SU-DHL-6 (cell line): ENCODE measurements at regions not wholly inside any gene's neighbourhood (a gene's known extent, or its start where the extent isn't known, plus 50 kb on each side); places are given as distances from the start of the nearest gene placed in this dataset.

Experiments used
- H2AFZ ChIP-seq: fragments of 200-600 bp; sonication (generic); 2 replicates; pipeline ENCODE4 v1.6.1; 2014; ENCODE audit warnings: low read depth, mild to moderate bottlenecking, moderate library complexity, mixed read lengths, antibody characterized with exemption, low read length; ENCODE audit not compliant: severe bottlenecking
- H3F3A ChIP-seq: fragments of 200-600 bp; shearing (Covaris generic); 2 replicates; pipeline ENCODE4 v1.6.0; 2016; ENCODE audit warnings: antibody characterized with exemption, mild to moderate bottlenecking; ENCODE audit not compliant: insufficient read depth
- H3K27ac ChIP-seq: fragments of 200-600 bp; sonication (generic); 2 replicates; pipeline ENCODE4 v1.5.1; 2016; ENCODE audit warnings: low read depth, mild to moderate bottlenecking, low read length, moderate library complexity, mixed read lengths
- H3K27me3 ChIP-seq: fragments of 200-600 bp; sonication (generic), shearing (Covaris generic); 2 replicates; pipeline ENCODE4 v1.6.0; 2014; ENCODE audit warnings: mild to moderate bottlenecking, low read length
- H3K36me3 ChIP-seq: fragments of 200-600 bp; sonication (generic); 2 replicates; pipeline ENCODE4 v1.6.1; 2014; ENCODE audit warnings: mild to moderate bottlenecking, low read length, mixed read lengths
- H3K4me2 ChIP-seq: fragments of 300-600, 200-600 bp; shearing (Covaris generic), sonication (generic); 2 replicates; pipeline ENCODE4 v1.6.0; 2014; ENCODE audit warnings: low read length, low read depth, mild to moderate bottlenecking; ENCODE audit not compliant: poor library complexity, severe bottlenecking
- H3K4me3 ChIP-seq: fragments of 200-600 bp; sonication (generic); 2 replicates; pipeline ENCODE4 v1.5.1; 2014; ENCODE audit warnings: antibody characterized with exemption, low read length, mild to moderate bottlenecking, mixed read lengths; ENCODE audit not compliant: insufficient read depth, poor library complexity, severe bottlenecking
- H3K79me2 ChIP-seq: fragments of 200-600 bp; sonication (generic); 2 replicates; pipeline ENCODE4 v1.6.1; 2014; ENCODE audit warnings: mild to moderate bottlenecking, low read length, moderate library complexity; ENCODE audit not compliant: insufficient read depth
- H3K9ac ChIP-seq: fragments of 200-600 bp; sonication (generic); 2 replicates; pipeline ENCODE4 v1.7.0; 2014; ENCODE audit warnings: mild to moderate bottlenecking, low read length
- H3K9me2 ChIP-seq: fragments of 200-600 bp; sonication (generic); replicated peaks from 2 replicates; pipeline ENCODE4 v1.6.1; 2014; ENCODE audit warnings: low read length; ENCODE audit not compliant: insufficient read depth
- H3K9me3 ChIP-seq: fragments of 200-600 bp; sonication (generic); 2 replicates; pipeline ENCODE4 v1.6.1; 2014; ENCODE audit warnings: low read length, mixed read lengths; ENCODE audit not compliant: insufficient read depth
- H4K20me1 ChIP-seq: fragments of 200-600 bp; sonication (generic); 2 replicates; pipeline ENCODE4 v1.6.1; 2014; ENCODE audit warnings: low read depth, mild to moderate bottlenecking, antibody characterized with exemption, low read length, moderate library complexity, mixed read lengths
- CTCF ChIP-seq: fragments of 200-600 bp; sonication (generic); IDR thresholded peaks from one replicate; pipeline ENCODE4 v1.5.1; 2017; ENCODE audit warnings: antibody characterized with exemption, mild to moderate bottlenecking, low read length, moderate library complexity; ENCODE audit not compliant: insufficient read depth, poor library complexity, severe bottlenecking
- EZH2phosphoT487 ChIP-seq: fragments of 200-600 bp; sonication (generic), shearing (Covaris generic); conservative IDR thresholded peaks from 2 replicates; pipeline ENCODE4 v1.6.1; 2018; ENCODE audit warnings: mild to moderate bottlenecking, antibody characterized with exemption, low read length, moderate library complexity, mixed read lengths

DNA sequence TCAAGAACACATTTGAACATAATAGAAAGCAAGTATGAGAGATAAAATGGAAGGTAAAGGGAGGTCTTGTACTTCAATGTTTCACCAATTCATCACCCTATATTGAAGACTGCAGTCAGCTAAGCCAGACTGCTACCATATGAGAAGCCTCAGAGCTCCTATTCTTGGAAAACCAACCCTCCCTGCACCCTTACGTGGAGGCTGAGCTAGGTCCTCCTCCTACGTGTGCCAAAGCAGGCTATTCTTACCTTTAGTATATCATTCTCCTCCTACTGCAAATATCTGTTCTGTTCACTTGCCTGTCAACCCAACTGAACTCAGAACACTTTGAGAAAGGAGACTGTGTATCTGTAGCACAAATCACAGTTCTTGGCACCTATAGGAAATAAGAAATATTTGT lies 255.8 kb upstream of the HNRNPA3 start:
- H3K4me2 ChIP-seq, result no peak overlapping the region
- H3K4me3 ChIP-seq, result no peak overlapping the region
- no peak overlapping the region for H3K27ac ChIP-seq
- TF ChIP-seq EZH2phosphoT487 (no peak), CTCF (no peak)
- no peak overlapping the region for H2AFZ ChIP-seq
- H3F3A ChIP-seq, result no peaks in the 10 kb centered on the region
- H3K79me2 ChIP-seq, result no peaks in the 10 kb centered on the region
- no peaks in the 10 kb centered on the region for H3K9me2 ChIP-seq
- H3K9me3 ChIP-seq, result no peaks in the 10 kb centered on the region
- no peaks in the 10 kb centered on the region for H3K27me3 ChIP-seq
- H4K20me1 ChIP-seq, result no peaks in the 10 kb centered on the region
- no peaks in the 10 kb centered on the region for H3K36me3 ChIP-seq
- no peak overlapping the region for H3K9ac ChIP-seq

DNA sequence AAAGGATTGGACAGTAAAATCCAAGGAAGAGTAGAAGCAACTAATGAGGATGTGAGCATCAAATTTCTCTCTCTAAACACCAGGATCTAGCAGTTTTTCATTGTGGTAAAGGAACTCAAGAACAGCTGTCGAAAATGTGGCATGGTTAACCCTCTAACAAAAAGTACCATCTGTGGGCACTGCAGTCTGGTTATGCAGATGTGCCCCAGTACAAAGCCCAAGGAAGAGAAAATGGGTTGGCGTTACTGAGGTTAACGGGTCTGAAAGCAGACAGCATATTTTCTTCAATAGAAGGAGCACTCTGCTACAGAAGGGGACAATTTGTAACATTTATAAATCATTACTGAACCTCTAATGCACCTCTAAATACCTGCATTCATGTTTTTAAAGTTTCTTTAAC lies 253.0 kb upstream of the HNRNPA3 start:
- Histone ChIP-seq H2AFZ (no peak overlapping the region), H3K9ac (no peak overlapping the region), H3K79me2 (no peaks in the 10 kb centered on the region), H3K4me3 (no peak overlapping the region), H3F3A (no peaks in the 10 kb centered on the region), H3K27me3 (no peaks in the 10 kb centered on the region), H3K4me2 (no peak overlapping the region), H4K20me1 (no peaks in the 10 kb centered on the region), H3K9me2 (no peaks in the 10 kb centered on the region), H3K27ac (no peak overlapping the region), H3K9me3 (no peaks in the 10 kb centered on the region), H3K36me3 (no peaks in the 10 kb centered on the region)
- no peak for TF ChIP-seq CTCF
- no peak for TF ChIP-seq EZH2phosphoT487

DNA sequence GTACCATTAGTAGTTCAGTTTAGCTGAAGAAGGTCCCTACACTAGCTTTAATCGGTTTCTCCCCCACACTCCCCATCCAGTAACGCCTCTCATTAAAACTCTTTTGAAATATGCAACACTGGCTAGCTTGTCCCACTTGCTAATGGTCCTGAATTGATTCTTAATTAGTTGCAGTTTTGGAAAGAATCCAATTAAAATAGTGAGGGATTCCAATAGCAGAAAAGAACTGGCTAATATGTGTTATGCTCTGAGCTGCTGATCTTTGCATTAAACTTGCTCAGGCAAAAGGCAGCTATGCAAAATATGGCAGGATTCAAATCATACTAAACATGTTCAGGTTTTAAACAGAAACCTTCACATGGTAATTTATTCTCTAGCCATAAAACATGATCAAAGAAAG lies 252.5 kb upstream of the HNRNPA3 start:
- no peak overlapping the region for H3K4me2 ChIP-seq
- H3K4me3 ChIP-seq, result no peak overlapping the region
- H3K9me3 ChIP-seq, result no peaks in the 10 kb centered on the region
- H3K9me2 ChIP-seq, result no peaks in the 10 kb centered on the region
- no peaks in the 10 kb centered on the region for H3K36me3 ChIP-seq
- H4K20me1 ChIP-seq, result no peaks in the 10 kb centered on the region
- no peaks in the 10 kb centered on the region for H3F3A ChIP-seq
- no peak overlapping the region for H3K27ac ChIP-seq
- H3K9ac ChIP-seq, result no peak overlapping the region
- H2AFZ ChIP-seq, result no peak overlapping the region
- no peaks in the 10 kb centered on the region for H3K27me3 ChIP-seq
- H3K79me2 ChIP-seq, result no peaks in the 10 kb centered on the region
- TF ChIP-seq CTCF (no peak), EZH2phosphoT487 (no peak)
